ENCODE measurements at regions not wholly inside any gene's neighbourhood (a gene's known extent, or its start where the extent isn't known, plus 50 kb on each side); places are given as distances from the start of the nearest gene placed in this dataset.

DNA sequence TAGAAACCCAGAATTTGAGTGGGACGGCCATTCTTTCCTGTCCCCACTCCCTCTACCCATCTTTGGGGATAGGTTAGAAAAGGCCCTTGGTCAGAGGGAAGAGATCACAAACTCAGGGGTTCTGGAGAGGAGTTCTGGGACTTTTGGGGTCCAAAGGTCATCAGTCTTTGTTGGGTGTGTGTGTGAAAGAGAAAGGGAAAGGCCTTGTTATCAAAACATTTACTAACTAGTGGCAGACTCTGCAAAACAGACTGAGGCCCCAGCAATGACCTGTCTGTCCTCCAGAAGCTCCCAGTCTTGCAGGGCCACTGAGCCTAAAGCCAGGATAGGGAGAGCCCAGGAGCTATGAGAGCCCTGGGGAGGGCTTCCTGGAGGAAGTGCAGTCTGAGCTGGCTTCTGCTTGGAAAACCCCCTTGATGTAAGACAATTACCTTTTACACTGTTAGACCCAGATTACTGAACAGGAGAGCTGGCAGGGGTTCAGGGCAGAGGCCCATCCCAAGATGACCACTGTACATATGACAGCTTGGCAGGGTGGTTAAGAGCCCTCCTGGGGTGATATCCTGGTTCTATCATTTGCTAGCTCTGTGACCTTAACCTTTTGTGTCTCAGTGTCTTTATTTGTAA lies 429.1 kb upstream of the CCDC196 start:
- no peak overlapping the region for H3K4me2 ChIP-seq (ENCODE audit: low read length)
- TF ChIP-seq CTCF (IDR thresholded peaks at IDR 0.05; ENCODE audit: low read depth, low read length) (no peak), EZH2phosphoT487 (IDR thresholded peaks at IDR 0.05; ENCODE audit: low read depth) (no peak)
- H3K9ac ChIP-seq (ENCODE audit: low read length) = no peak overlapping the region
- no peaks in the 10 kb centered on the region for H3K9me3 ChIP-seq (ENCODE audit: insufficient read depth, low read length)
- no peaks in the 10 kb centered on the region for H3K36me3 ChIP-seq (replicated peaks; ENCODE audit: low read depth, low read length)
- H3K4me3 ChIP-seq (ENCODE audit: low read length) = no peak overlapping the region
- H3K4me1 ChIP-seq (ENCODE audit: low read length) = no peaks in the 10 kb centered on the region
- no peaks in the 10 kb centered on the region for H3K79me2 ChIP-seq (ENCODE audit: low read length)
- no peak overlapping the region for H3K27ac ChIP-seq (ENCODE audit: low read length)
- no peaks in the 10 kb centered on the region for H4K20me1 ChIP-seq (ENCODE audit: insufficient read depth, low read length)
- H3K27me3 ChIP-seq (ENCODE audit: low read depth, low read length) = no peaks in the 10 kb centered on the region
- no peak overlapping the region for H2AFZ ChIP-seq (ENCODE audit: low read depth, low read length)

DNA sequence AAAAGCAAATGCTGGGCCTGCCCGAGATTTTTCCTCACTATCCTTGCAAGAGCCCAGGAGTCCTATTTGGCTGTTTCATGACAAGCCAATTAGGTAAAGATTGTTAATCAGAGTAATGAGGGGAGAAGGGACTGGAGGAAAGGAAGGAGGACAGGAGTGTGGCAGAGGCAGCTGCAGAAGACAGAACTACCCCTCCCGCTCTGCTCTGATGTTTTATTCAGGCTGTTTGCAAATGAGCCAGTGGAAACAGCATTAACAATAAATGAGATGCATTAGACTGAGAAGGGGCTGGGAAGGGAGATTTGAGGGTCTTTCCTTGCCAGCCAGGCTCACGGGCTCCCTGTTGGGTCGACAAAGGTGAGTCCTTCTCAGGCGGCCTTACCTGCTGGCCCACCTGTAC lies 421.0 kb upstream of the CCDC196 start:
- no peak overlapping the region for H3K9ac ChIP-seq (ENCODE audit: low read length)
- H3K79me2 ChIP-seq (ENCODE audit: low read length) = no peaks in the 10 kb centered on the region
- H4K20me1 ChIP-seq (ENCODE audit: insufficient read depth, low read length) = no peaks in the 10 kb centered on the region
- no peaks in the 10 kb centered on the region for H3K9me3 ChIP-seq (ENCODE audit: insufficient read depth, low read length)
- H3K4me2 ChIP-seq (ENCODE audit: low read length) = no peak overlapping the region
- no peak overlapping the region for H2AFZ ChIP-seq (ENCODE audit: low read depth, low read length)
- no peaks in the 10 kb centered on the region for H3K36me3 ChIP-seq (replicated peaks; ENCODE audit: low read depth, low read length)
- H3K4me1 ChIP-seq (ENCODE audit: low read length) = no peaks in the 10 kb centered on the region
- H3K4me3 ChIP-seq (ENCODE audit: low read length) = no peak overlapping the region
- TF ChIP-seq EZH2phosphoT487 (IDR thresholded peaks at IDR 0.05; ENCODE audit: low read depth) (no peak), CTCF (IDR thresholded peaks at IDR 0.05; ENCODE audit: low read depth, low read length) (no peak)
- no peak overlapping the region for H3K27ac ChIP-seq (ENCODE audit: low read length)
- H3K27me3 ChIP-seq (ENCODE audit: low read depth, low read length) = peaks cover 10% of the 10 kb centered on the region

- no peak overlapping the region for H3K4me2 ChIP-seq (ENCODE audit: low read length)
- no peaks in the 10 kb centered on the region for H3K4me1 ChIP-seq (ENCODE audit: low read length)
- H3K36me3 ChIP-seq (replicated peaks; ENCODE audit: low read depth, low read length) = no peaks in the 10 kb centered on the region
- no peak overlapping the region for H3K4me3 ChIP-seq (ENCODE audit: low read length)
- no peak overlapping the region for H3K27ac ChIP-seq (ENCODE audit: low read length)
- H3K27me3 ChIP-seq (ENCODE audit: low read depth, low read length) = peaks cover 14% of the 10 kb centered on the region
- H2AFZ ChIP-seq (ENCODE audit: low read depth, low read length) = no peak overlapping the region
- H4K20me1 ChIP-seq (ENCODE audit: insufficient read depth, low read length) = no peaks in the 10 kb centered on the region
- TF ChIP-seq EZH2phosphoT487 (IDR thresholded peaks at IDR 0.05; ENCODE audit: low read depth) (no peak), CTCF (IDR thresholded peaks at IDR 0.05; ENCODE audit: low read depth, low read length) (no peak)
- H3K79me2 ChIP-seq (ENCODE audit: low read length) = no peaks in the 10 kb centered on the region
- H3K9ac ChIP-seq (ENCODE audit: low read length) = no peak overlapping the region
- H3K9me3 ChIP-seq (ENCODE audit: insufficient read depth, low read length) = no peaks in the 10 kb centered on the region
Observed at GRCh38 chr14:66066981-66067776, 419.0 kb upstream of the CCDC196 start.

- H3K9me3 ChIP-seq (ENCODE audit: insufficient read depth, low read length) = no peaks in the 10 kb centered on the region
- H3K27me3 ChIP-seq (ENCODE audit: low read depth, low read length) = peaks cover 21% of the 10 kb centered on the region
- H3K36me3 ChIP-seq (replicated peaks; ENCODE audit: low read depth, low read length) = no peaks in the 10 kb centered on the region
- no peak overlapping the region for H3K27ac ChIP-seq (ENCODE audit: low read length)
- H4K20me1 ChIP-seq (ENCODE audit: insufficient read depth, low read length) = no peaks in the 10 kb centered on the region
- H3K4me3 ChIP-seq (ENCODE audit: low read length) = no peak overlapping the region
- no peaks in the 10 kb centered on the region for H3K4me1 ChIP-seq (ENCODE audit: low read length)
- H3K4me2 ChIP-seq (ENCODE audit: low read length) = no peak overlapping the region
- no peaks in the 10 kb centered on the region for H3K79me2 ChIP-seq (ENCODE audit: low read length)
- H3K9ac ChIP-seq (ENCODE audit: low read length) = no peak overlapping the region
- H2AFZ ChIP-seq (ENCODE audit: low read depth, low read length) = no peak overlapping the region
- no peak for TF ChIP-seq EZH2phosphoT487 (IDR thresholded peaks at IDR 0.05; ENCODE audit: low read depth)
- TF ChIP-seq CTCF (IDR thresholded peaks at IDR 0.05; ENCODE audit: low read depth, low read length) = no peak
Observed at GRCh38 chr14:66069036-66069435, 417.1 kb upstream of the CCDC196 start.
